GM21529 (cell line): ENCODE measurements at regions not wholly inside any gene's neighbourhood (a gene's known extent, or its start where the extent isn't known, plus 50 kb on each side); places are given as distances from the start of the nearest gene placed in this dataset.
"Not testable (repeated sequence)": the region's sequence is repeated elsewhere in the genome, so short reads cannot be mapped to it uniquely, and the experiment has no call there.

Source experiments
- ATAC-seq: cut with Tn5 transposase; IDR thresholded peaks from one replicate; pipeline ENCODE4 v1.9.1; 2021; ENCODE audit not compliant: unreplicated experiment

- ATAC-seq, result not testable (repeated sequence)
These were observed 63.6 kb upstream of the CEP162 start for GRCh38 chr6:84291033-84291432.

- peak; percentile 68 for ATAC-seq
These were observed 57.1 kb upstream of the CEP162 start for GRCh38 chr6:84284428-84285049.

GRCh38 chr6:84282550-84282949 lies 55.1 kb upstream of the CEP162 start:
- ATAC-seq, result no peak

GRCh38 chr6:84280639-84281038 lies 53.2 kb upstream of the CEP162 start:
- ATAC-seq, result no peak

- ATAC-seq, result no peak
These were observed 52.6 kb upstream of the CEP162 start for GRCh38 chr6:84280030-84280429.

GRCh38 chr6:84278321-84278998 lies 51.0 kb upstream of the CEP162 start:
- no peak for ATAC-seq
